Naive thymus-derived CD8-positive, alpha-beta T cell (primary cell): ENCODE measurements at regions not wholly inside any gene's neighbourhood (a gene's known extent, or its start where the extent isn't known, plus 50 kb on each side); places are given as distances from the start of the nearest gene placed in this dataset.
"Not testable (repeated sequence)": the region's sequence is repeated elsewhere in the genome, so short reads cannot be mapped to it uniquely, and the experiment has no call there.

ENCODE experiments used
- ATAC-seq, 2 donors: fragments of 150-1000 bp; cut with Tn5 transposase in 1 of 2; sonication (Bioruptor Pico), chemical (Tn5 transposase) in 1 of 2; 1 replicate in 1 of 2; 2 replicates in 1 of 2; pipeline ENCODE4 v1.10.0; 2021; ENCODE audit warnings: mild to moderate bottlenecking in 2 of 2, moderate library complexity in 2 of 2
- POLR2A ChIA-PET: fragments of 350-600 bp; sonication (Branson Sonifier 250); formaldehyde crosslinking; loops from one replicate; lab custom pipeline; 2021; ENCODE audit warnings: antibody characterized with exemption; lab: Charles Lee
- DNase-seq, 10 donors: peaks; one replicate each; pipeline versions ENCODE4 v3.0.0 to v3.0.0-alpha.2; 2020 to 2022
- H3K27ac Mint-ChIP-seq, 10 donors: one replicate each; pipeline ENCODE4 v1.8.0; 2020 to 2022; ENCODE audit warnings: mild to moderate bottlenecking in 10 of 10, mixed read lengths in 10 of 10, moderate library complexity in 4 of 10, inconsistent platforms in 1 of 10
- H3K27me3 Mint-ChIP-seq, 5 donors: one replicate each; pipeline ENCODE4 v1.8.0; 2021 to 2022; ENCODE audit warnings: mixed read lengths in 5 of 5
- H3K36me3 Mint-ChIP-seq, 3 donors: one replicate each; pipeline ENCODE4 v1.8.0; 2020 to 2022; ENCODE audit warnings: mixed read lengths in 3 of 3, mild to moderate bottlenecking in 2 of 3, inconsistent platforms in 1 of 3
- H3K4me1 Mint-ChIP-seq, 4 donors: one replicate each; pipeline ENCODE4 v1.8.0; 2021 to 2022; ENCODE audit warnings: mixed read lengths in 4 of 4
- H3K4me3 Mint-ChIP-seq, 10 donors: one replicate each; pipeline ENCODE4 v1.8.0; 2020 to 2022; ENCODE audit warnings: mild to moderate bottlenecking in 10 of 10, mixed read lengths in 10 of 10, moderate library complexity in 6 of 10, inconsistent platforms in 1 of 10
- H3K9me3 Mint-ChIP-seq, 9 donors: one replicate each; pipeline ENCODE4 v1.8.0; 2020 to 2022; ENCODE audit warnings: mixed read lengths in 9 of 9, mild to moderate bottlenecking in 3 of 9, inconsistent platforms in 1 of 9, moderate library complexity in 1 of 9

DNA sequence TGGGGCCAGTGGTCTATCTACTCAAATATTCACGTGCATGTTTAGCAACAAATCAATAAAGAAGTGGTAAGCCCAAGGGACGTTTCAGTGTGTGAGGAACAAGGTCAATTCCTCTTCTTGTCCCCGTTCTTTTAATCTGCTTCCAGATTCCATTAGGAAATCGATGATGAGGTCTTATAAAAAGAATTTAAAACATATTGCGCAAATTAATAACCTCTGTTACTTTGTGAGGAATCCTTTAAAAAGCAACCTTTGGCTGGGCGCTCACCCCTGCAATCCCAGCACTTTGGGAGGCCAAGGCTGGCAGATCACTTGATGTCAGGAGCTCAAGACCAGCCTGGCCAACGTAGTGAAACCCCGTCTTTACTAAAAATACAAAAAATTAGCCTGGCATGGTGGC is 113.0 kb upstream of the TMPRSS2 start:
- H3K36me3 Mint-ChIP-seq: no peaks in the 10 kb centered on the region
- H3K4me1 Mint-ChIP-seq: peaks cover 0 to 2% (median 0%) of the 10 kb centered on the region in 4 donors
- no peak overlapping the region for H3K4me3 Mint-ChIP-seq
- DNase-seq: no peak
- no peak overlapping the region for H3K27ac Mint-ChIP-seq
- H3K27me3 Mint-ChIP-seq: peaks cover 8 to 32% (median 29%) of the 10 kb centered on the region in 5 donors
- H3K9me3 Mint-ChIP-seq: peaks cover 0 to 2% (median 0%) of the 10 kb centered on the region in 9 donors
- POLR2A ChIA-PET: no interaction called here
- no peak for ATAC-seq

- Mint-ChIP-seq H3K36me3 (no peaks in the 10 kb centered on the region), H3K27ac (no peak overlapping the region), H3K4me3 (no peak overlapping the region), H3K9me3 (peaks cover 0 to 2% (median 0%) of the 10 kb centered on the region in 9 donors), H3K27me3 (peaks cover 8 to 28% (median 24%) of the 10 kb centered on the region in 5 donors), H3K4me1 (peaks cover 0 to 2% (median 0%) of the 10 kb centered on the region in 4 donors)
- POLR2A ChIA-PET: no interaction called here
- no peak for DNase-seq
- no peak for ATAC-seq
Measured at GRCh38 chr21:41620541-41620940, 112.6 kb upstream of the TMPRSS2 start.

GRCh38 chr21:41616031-41616591 is 108.2 kb upstream of the TMPRSS2 start:
- POLR2A ChIA-PET: interaction anchor here (0.6 kb wide), 1 partner anchor 30 kb away, joined by 3 read pairs; no protein-coding TSS in a partner anchor
- peak overlapping the region in 1 of 10 donors; percentile 60 for H3K27ac Mint-ChIP-seq

DNA sequence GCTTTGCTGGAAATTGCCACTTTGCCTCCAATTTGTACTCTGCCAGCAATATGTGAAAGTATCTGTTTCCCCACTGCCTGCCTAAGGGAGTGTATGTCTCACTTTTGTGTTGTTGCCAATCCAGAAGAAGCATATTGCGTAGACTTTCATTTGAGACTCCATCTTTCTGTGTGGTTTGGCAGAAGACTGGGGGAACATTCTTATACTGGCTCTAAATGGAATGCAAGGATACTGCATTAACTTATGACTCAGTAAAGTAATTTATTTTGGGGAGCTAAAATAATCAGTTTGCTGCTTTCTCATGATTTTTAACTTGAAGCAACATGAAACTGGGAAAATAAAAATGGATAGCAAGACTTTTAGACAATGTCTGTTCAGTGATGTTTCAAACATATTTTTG is 107.7 kb upstream of the TMPRSS2 start:
- H3K27ac Mint-ChIP-seq: no peak overlapping the region
- no peak overlapping the region for H3K4me3 Mint-ChIP-seq
- H3K4me1 Mint-ChIP-seq: peaks cover 0 to 5% (median 0%) of the 10 kb centered on the region in 4 donors
- H3K9me3 Mint-ChIP-seq: no peaks in the 10 kb centered on the region
- no peak for ATAC-seq
- no peak for DNase-seq
- POLR2A ChIA-PET: interaction anchor here (0.6 kb wide), 1 partner anchor 30 kb away, joined by 3 read pairs; no protein-coding TSS in a partner anchor
- H3K27me3 Mint-ChIP-seq: peaks cover 5 to 26% (median 24%) of the 10 kb centered on the region in 5 donors
- H3K36me3 Mint-ChIP-seq: no peaks in the 10 kb centered on the region

More at GRCh38 chr21:41616031-41616591, 108.2 kb upstream of the TMPRSS2 start:
- H3K36me3 Mint-ChIP-seq: no peaks in the 10 kb centered on the region
- H3K27me3 Mint-ChIP-seq: peaks cover 6 to 27% (median 20%) of the 10 kb centered on the region in 5 donors
- no peaks in the 10 kb centered on the region for H3K9me3 Mint-ChIP-seq
- no peak overlapping the region for H3K4me3 Mint-ChIP-seq
- DNase-seq: no peak
- peaks cover 0 to 5% (median 0%) of the 10 kb centered on the region in 4 donors for H3K4me1 Mint-ChIP-seq
- ATAC-seq: no peak

DNA sequence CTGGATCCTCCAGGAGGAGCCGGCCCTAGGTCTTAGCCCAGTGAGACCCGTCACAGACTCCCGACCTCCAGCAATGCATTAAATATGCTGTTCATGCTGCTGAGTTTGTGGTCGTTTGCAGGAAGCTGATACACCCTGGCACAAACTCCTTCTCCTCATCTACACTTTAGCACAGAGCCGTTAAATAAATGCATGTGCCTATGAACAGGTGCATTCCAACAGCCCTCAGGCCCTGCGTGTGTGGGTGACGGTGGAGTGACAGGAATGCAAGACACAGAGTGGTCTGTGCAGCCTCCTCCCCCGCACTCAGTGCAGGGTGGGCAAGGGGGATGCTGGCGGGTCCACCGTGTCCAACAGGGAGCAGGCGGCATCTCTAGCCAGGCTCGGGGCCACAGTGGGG is 106.6 kb upstream of the TMPRSS2 start:
- Mint-ChIP-seq H3K4me3 (no peak overlapping the region), H3K36me3 (no peaks in the 10 kb centered on the region), H3K27ac (no peak overlapping the region), H3K4me1 (peaks cover 0 to 5% (median 0%) of the 10 kb centered on the region in 4 donors), H3K27me3 (peaks cover 6 to 36% (median 29%) of the 10 kb centered on the region in 5 donors), H3K9me3 (no peaks in the 10 kb centered on the region)
- POLR2A ChIA-PET: no interaction called here
- ATAC-seq (no peak), DNase-seq (no peak)

DNA sequence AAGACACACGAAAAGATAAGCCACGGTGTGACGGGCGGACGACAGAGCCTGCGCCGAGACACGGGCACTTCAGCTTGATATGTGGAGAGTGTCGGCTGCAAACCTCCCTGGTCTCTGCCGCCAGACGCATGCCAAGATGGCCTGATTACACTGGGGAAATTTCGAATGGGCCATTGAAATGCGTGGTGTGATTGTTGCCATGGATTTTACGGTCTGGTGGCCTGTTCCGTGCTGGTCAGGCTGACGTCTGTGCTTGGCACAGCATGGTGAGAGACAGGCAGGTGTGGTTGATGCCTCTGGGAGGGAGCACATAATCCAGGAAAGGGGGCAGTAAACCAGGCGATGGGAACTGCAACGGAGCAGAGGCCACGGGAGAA is 105.6 kb upstream of the TMPRSS2 start:
- no peak for DNase-seq
- POLR2A ChIA-PET: no interaction called here
- H3K4me1 Mint-ChIP-seq: peaks cover 0 to 5% (median 0%) of the 10 kb centered on the region in 4 donors
- peaks cover 11 to 45% (median 35%) of the 10 kb centered on the region in 5 donors for H3K27me3 Mint-ChIP-seq
- no peaks in the 10 kb centered on the region for H3K36me3 Mint-ChIP-seq
- H3K4me3 Mint-ChIP-seq: no peak overlapping the region
- H3K9me3 Mint-ChIP-seq: no peaks in the 10 kb centered on the region
- no peak overlapping the region for H3K27ac Mint-ChIP-seq
- no peak for ATAC-seq

- DNase-seq: no peak
- POLR2A ChIA-PET: no interaction called here
- H3K36me3 Mint-ChIP-seq: no peaks in the 10 kb centered on the region
- no peaks in the 10 kb centered on the region for H3K9me3 Mint-ChIP-seq
- no peak for ATAC-seq
- no peak overlapping the region for H3K27ac Mint-ChIP-seq
- peaks cover 12 to 51% (median 41%) of the 10 kb centered on the region in 5 donors for H3K27me3 Mint-ChIP-seq
- H3K4me1 Mint-ChIP-seq: peaks cover 0 to 5% (median 0%) of the 10 kb centered on the region in 4 donors
- H3K4me3 Mint-ChIP-seq: no peak overlapping the region
Measured at GRCh38 chr21:41612674-41613532, 104.9 kb upstream of the TMPRSS2 start.

DNA sequence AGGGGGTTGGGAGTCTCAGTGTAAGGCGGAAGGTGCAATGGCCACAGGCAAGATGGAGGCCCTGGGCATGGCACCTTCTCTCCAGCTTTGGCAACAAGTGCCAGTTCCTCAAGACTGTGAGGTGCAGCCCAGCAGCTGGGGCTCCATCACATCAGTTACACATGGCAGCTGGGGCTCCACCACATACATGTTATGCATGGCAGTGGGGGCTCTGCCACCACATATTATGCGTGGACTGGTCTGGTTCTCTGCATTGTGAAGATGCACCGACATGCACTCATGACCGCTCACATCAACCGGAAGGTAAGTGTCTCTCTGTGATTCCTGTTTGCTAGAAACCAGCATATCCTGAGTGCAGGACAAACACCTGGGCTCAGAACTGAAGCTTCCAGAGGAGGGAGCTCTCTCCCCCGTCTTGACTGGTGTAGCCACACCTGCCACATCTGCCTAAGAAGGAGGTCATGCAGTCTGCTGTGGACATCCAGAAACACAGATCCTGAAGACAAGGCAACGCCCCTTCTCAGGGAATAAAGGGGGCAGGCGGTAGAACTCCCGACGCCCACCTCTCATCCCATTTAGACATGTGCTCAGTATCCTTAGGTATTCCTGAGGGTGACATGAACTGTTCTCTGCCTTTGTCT is 104.1 kb upstream of the TMPRSS2 start:
- POLR2A ChIA-PET: no interaction called here
- Mint-ChIP-seq H3K27me3 (peaks cover 12 to 53% (median 41%) of the 10 kb centered on the region in 5 donors), H3K9me3 (no peaks in the 10 kb centered on the region), H3K4me1 (peaks cover 0 to 5% (median 0%) of the 10 kb centered on the region in 4 donors), H3K4me3 (no peak overlapping the region), H3K27ac (no peak overlapping the region), H3K36me3 (no peaks in the 10 kb centered on the region)
- ATAC-seq (no peak), DNase-seq (no peak)

GRCh38 chr21:41611441-41611840 is 103.5 kb upstream of the TMPRSS2 start:
- ATAC-seq (no peak), DNase-seq (no peak)
- no peak overlapping the region for H3K27ac Mint-ChIP-seq
- H3K4me3 Mint-ChIP-seq: no peak overlapping the region
- peaks cover 12 to 53% (median 41%) of the 10 kb centered on the region in 5 donors for H3K27me3 Mint-ChIP-seq
- no peaks in the 10 kb centered on the region for H3K9me3 Mint-ChIP-seq
- H3K36me3 Mint-ChIP-seq: no peaks in the 10 kb centered on the region
- POLR2A ChIA-PET: no interaction called here
- H3K4me1 Mint-ChIP-seq: peaks cover 0 to 5% (median 0%) of the 10 kb centered on the region in 4 donors

DNA sequence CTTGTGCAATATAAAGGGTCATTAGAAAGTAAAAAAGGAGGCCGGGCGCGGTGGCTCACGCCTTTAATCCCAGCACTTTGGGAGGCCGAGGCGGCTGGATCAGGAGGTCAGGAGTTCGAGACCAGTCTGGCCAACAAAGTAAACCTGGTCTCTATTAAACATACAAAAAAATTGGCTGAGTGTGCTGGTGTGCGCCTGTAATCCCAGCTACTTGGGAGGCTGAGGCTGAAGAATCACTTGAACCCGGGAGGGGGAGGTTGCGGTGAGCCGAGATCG is 102.8 kb upstream of the TMPRSS2 start:
- DNase-seq, H3K36me3 Mint-ChIP-seq, POLR2A ChIA-PET, ATAC-seq, H3K27ac Mint-ChIP-seq, H3K9me3 Mint-ChIP-seq, H3K4me1 Mint-ChIP-seq, H3K4me3 Mint-ChIP-seq: not testable (repeated sequence)
- peaks cover 12 to 53% (median 42%) of the 10 kb centered on the region in 5 donors for H3K27me3 Mint-ChIP-seq

DNA sequence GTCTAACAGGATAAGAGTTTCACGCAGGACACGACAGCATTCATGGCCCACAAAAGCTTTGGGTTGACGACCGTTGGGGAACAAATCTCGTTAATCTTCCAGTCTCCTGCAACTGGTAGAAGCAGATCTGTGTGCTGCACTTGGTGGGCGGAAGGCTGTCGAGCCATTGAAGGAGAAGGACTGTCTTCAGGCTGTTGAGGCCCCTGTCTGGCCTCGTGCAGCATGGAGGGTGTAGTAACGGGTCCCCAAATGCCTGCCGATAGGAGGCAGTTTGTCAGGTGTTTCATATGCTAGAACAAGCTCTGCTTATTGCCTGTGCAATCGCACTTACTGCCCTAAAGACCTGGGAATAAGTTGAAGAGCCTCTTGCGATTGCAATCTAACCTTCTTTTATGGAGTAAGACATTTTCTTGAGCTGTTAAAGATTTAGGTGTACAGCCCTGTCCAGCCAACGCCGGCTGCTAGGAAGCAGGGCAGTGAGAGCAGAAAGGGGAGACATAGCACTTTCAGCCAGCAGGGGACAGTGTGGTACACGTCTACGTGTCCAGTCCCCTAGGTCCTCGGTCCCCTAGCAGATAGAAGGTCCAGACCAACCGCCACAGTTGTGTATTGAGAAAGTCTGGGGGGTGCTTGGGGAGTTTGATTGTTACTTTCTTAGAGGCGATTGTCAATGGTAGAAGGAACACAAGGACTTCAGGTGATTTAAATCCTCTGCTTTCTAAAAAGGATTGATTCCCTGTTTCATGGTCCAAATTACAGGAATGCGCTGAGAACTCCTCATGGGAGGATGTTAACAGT is 102.3 kb upstream of the TMPRSS2 start:
- Mint-ChIP-seq H3K9me3 (no peaks in the 10 kb centered on the region), H3K4me3 (no peak overlapping the region), H3K4me1 (peaks cover 0 to 5% (median 0%) of the 10 kb centered on the region in 4 donors), H3K27me3 (peaks cover 12 to 53% (median 42%) of the 10 kb centered on the region in 5 donors), H3K27ac (no peak overlapping the region), H3K36me3 (no peaks in the 10 kb centered on the region)
- DNase-seq (peak in 1 of 10 donors; percentile 12), ATAC-seq (no peak)
- POLR2A ChIA-PET: no interaction called here

- peaks cover 14 to 63% (median 39%) of the 10 kb centered on the region in 5 donors for H3K27me3 Mint-ChIP-seq
- no peaks in the 10 kb centered on the region for H3K9me3 Mint-ChIP-seq
- no peaks in the 10 kb centered on the region for H3K4me1 Mint-ChIP-seq
- no peak for ATAC-seq
- H3K4me3 Mint-ChIP-seq: no peak overlapping the region
- H3K36me3 Mint-ChIP-seq: no peaks in the 10 kb centered on the region
- DNase-seq: no peak
- POLR2A ChIA-PET: no interaction called here
- H3K27ac Mint-ChIP-seq: no peak overlapping the region
Measured at GRCh38 chr21:41606706-41607105, 98.7 kb upstream of the TMPRSS2 start.
